A673 (cell line): ENCODE measurements at regions not wholly inside any gene's neighbourhood (a gene's known extent, or its start where the extent isn't known, plus 50 kb on each side); places are given as distances from the start of the nearest gene placed in this dataset.

Experiments
- CTCF ChIP-seq: fragments of 300-800, 200-600 bp; sonication (generic); conservative IDR thresholded peaks from 2 replicates; pipeline ENCODE4 v1.5.1; 2017; ENCODE audit warnings: low read depth, mild to moderate bottlenecking, antibody characterized with exemption, low read length, moderate library complexity, mixed read lengths
- EZH2 ChIP-seq: fragments of 200-600 bp; sonication (generic); IDR thresholded peaks from 2 replicates; pipeline ENCODE4 v1.6.1; 2017; ENCODE audit warnings: borderline replicate concordance, low read depth, mild to moderate bottlenecking, mixed read lengths, antibody characterized with exemption, low read length; ENCODE audit not compliant: poor library complexity, severe bottlenecking

GRCh38 chr21:18153063-18153462 lies 91.6 kb upstream of the CHODL start:
- TF ChIP-seq EZH2 (no peak), CTCF (no peak)
